ENCODE measurements at regions not wholly inside any gene's neighbourhood (a gene's known extent, or its start where the extent isn't known, plus 50 kb on each side); places are given as distances from the start of the nearest gene placed in this dataset.

- Histone ChIP-seq H4K20me1 (ENCODE audit: insufficient read depth, low read length) (no peaks in the 10 kb centered on the region), H3F3A (ENCODE audit: insufficient read depth, low read length) (no peaks in the 10 kb centered on the region), H3K4me1 (ENCODE audit: insufficient read depth, low read length, severe bottlenecking) (no peaks in the 10 kb centered on the region), H3K9ac (ENCODE audit: low read length) (no peak overlapping the region), H3K27me3 (ENCODE audit: insufficient read depth, low read length) (no peaks in the 10 kb centered on the region), H2AFZ (ENCODE audit: low read length) (no peak overlapping the region), H3K79me2 (ENCODE audit: insufficient read depth, low read length) (no peaks in the 10 kb centered on the region), H3K27ac (ENCODE audit: low read depth, low read length, poor library complexity, severe bottlenecking) (no peak overlapping the region), H3K9me2 (ENCODE audit: low read depth, low read length) (no peaks in the 10 kb centered on the region), H3K4me3 (ENCODE audit: low read depth, low read length, poor library complexity, severe bottlenecking) (no peak overlapping the region), H3K9me3 (ENCODE audit: low read length) (no peaks in the 10 kb centered on the region), H3K4me2 (ENCODE audit: low read length) (no peak overlapping the region), H3K36me3 (ENCODE audit: insufficient read depth, low read length) (no peaks in the 10 kb centered on the region)
- TF ChIP-seq EZH2 (IDR thresholded peaks at IDR 0.05; ENCODE audit: borderline replicate concordance, low read length) = no peak
- TF ChIP-seq, protein P1, sequence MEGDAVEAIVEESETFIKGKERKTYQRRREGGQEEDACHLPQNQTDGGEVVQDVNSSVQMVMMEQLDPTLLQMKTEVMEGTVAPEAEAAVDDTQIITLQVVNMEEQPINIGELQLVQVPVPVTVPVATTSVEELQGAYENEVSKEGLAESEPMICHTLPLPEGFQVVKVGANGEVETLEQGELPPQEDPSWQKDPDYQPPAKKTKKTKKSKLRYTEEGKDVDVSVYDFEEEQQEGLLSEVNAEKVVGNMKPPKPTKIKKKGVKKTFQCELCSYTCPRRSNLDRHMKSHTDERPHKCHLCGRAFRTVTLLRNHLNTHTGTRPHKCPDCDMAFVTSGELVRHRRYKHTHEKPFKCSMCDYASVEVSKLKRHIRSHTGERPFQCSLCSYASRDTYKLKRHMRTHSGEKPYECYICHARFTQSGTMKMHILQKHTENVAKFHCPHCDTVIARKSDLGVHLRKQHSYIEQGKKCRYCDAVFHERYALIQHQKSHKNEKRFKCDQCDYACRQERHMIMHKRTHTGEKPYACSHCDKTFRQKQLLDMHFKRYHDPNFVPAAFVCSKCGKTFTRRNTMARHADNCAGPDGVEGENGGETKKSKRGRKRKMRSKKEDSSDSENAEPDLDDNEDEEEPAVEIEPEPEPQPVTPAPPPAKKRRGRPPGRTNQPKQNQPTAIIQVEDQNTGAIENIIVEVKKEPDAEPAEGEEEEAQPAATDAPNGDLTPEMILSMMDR (IDR thresholded peaks at IDR 0.05; ENCODE audit: low read length) = no peak
Measured at GRCh38 chr12:83920821-83921547, 991.6 kb downstream of the SLC6A15 start.

GRCh38 chr12:83919081-83919480, 993.5 kb downstream of the SLC6A15 start:
- Histone ChIP-seq H3K9me2 (ENCODE audit: low read depth, low read length) (no peaks in the 10 kb centered on the region), H3K27me3 (ENCODE audit: insufficient read depth, low read length) (no peaks in the 10 kb centered on the region), H3F3A (ENCODE audit: insufficient read depth, low read length) (no peaks in the 10 kb centered on the region), H3K27ac (ENCODE audit: low read depth, low read length, poor library complexity, severe bottlenecking) (no peak overlapping the region), H3K4me1 (ENCODE audit: insufficient read depth, low read length, severe bottlenecking) (no peaks in the 10 kb centered on the region), H3K9me3 (ENCODE audit: low read length) (no peaks in the 10 kb centered on the region), H3K4me3 (ENCODE audit: low read depth, low read length, poor library complexity, severe bottlenecking) (no peak overlapping the region), H2AFZ (ENCODE audit: low read length) (no peak overlapping the region), H3K36me3 (ENCODE audit: insufficient read depth, low read length) (no peaks in the 10 kb centered on the region), H3K4me2 (ENCODE audit: low read length) (no peak overlapping the region), H3K79me2 (ENCODE audit: insufficient read depth, low read length) (no peaks in the 10 kb centered on the region), H4K20me1 (ENCODE audit: insufficient read depth, low read length) (no peaks in the 10 kb centered on the region), H3K9ac (ENCODE audit: low read length) (no peak overlapping the region)
- TF ChIP-seq, protein P1 (IDR thresholded peaks at IDR 0.05; ENCODE audit: low read length) = no peak
- no peak for TF ChIP-seq EZH2 (IDR thresholded peaks at IDR 0.05; ENCODE audit: borderline replicate concordance, low read length)

DNA sequence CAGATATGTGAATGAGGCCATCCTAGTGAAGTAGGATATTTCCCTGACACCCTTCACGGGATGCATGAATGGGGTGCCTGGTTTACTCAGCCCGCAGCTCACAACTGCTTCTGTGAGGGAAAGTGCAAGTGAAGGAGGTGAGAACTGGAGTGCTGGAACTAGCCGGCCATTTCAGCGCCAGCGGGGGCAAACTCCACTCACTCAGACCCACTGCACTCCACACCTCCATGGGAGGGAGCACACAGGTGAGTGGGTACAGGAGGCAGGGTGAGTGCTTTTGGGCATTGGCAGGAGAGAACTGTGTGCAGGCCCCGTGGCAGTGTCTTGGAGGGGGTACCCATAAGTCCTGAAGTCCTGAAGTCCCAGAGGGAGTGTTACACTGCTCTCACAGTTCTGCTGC, 1008.4 kb downstream of the SLC6A15 start:
- Histone ChIP-seq H3K4me3 (ENCODE audit: low read depth, low read length, poor library complexity, severe bottlenecking) (no peak overlapping the region), H3K4me2 (ENCODE audit: low read length) (no peak overlapping the region), H3K9ac (ENCODE audit: low read length) (no peak overlapping the region), H3K9me3 (ENCODE audit: low read length) (no peaks in the 10 kb centered on the region), H3K79me2 (ENCODE audit: insufficient read depth, low read length) (no peaks in the 10 kb centered on the region), H4K20me1 (ENCODE audit: insufficient read depth, low read length) (no peaks in the 10 kb centered on the region), H3K27me3 (ENCODE audit: insufficient read depth, low read length) (no peaks in the 10 kb centered on the region), H3K9me2 (ENCODE audit: low read depth, low read length) (no peaks in the 10 kb centered on the region), H3K36me3 (ENCODE audit: insufficient read depth, low read length) (no peaks in the 10 kb centered on the region), H3K4me1 (ENCODE audit: insufficient read depth, low read length, severe bottlenecking) (no peaks in the 10 kb centered on the region), H2AFZ (ENCODE audit: low read length) (no peak overlapping the region), H3F3A (ENCODE audit: insufficient read depth, low read length) (no peaks in the 10 kb centered on the region), H3K27ac (ENCODE audit: low read depth, low read length, poor library complexity, severe bottlenecking) (no peak overlapping the region)
- no peak for TF ChIP-seq EZH2 (IDR thresholded peaks at IDR 0.05; ENCODE audit: borderline replicate concordance, low read length)
- TF ChIP-seq, protein P1 (IDR thresholded peaks at IDR 0.05; ENCODE audit: low read length) = no peak
